ENCODE measurements at regions not wholly inside any gene's neighbourhood (a gene's known extent, or its start where the extent isn't known, plus 50 kb on each side); places are given as distances from the start of the nearest gene placed in this dataset.

GRCh38 chr7:112930787-112931186 lies 140.6 kb upstream of the TMEM168 start:
- TF ChIP-seq E2F1 (CRISPR knock-in tag; IDR thresholded peaks at IDR 0.05): no peak
- TF ChIP-seq FOXK1 (CRISPR knock-in tag; IDR thresholded peaks at IDR 0.05): no peak
- no peak for TF ChIP-seq AR (CRISPR knock-in tag; IDR thresholded peaks at IDR 0.05)
- no peak for TF ChIP-seq MLX (CRISPR knock-in tag; IDR thresholded peaks at IDR 0.05)
- TF ChIP-seq USF1 (CRISPR knock-in tag; IDR thresholded peaks at IDR 0.05): no peak
- no peak for TF ChIP-seq CTCF (IDR thresholded peaks at IDR 0.05)
- no peak for TF ChIP-seq ELF4 (CRISPR knock-in tag; IDR thresholded peaks at IDR 0.05; ENCODE audit: low read depth)
- no peak for TF ChIP-seq ZNF263 (CRISPR knock-in tag; IDR thresholded peaks at IDR 0.05; ENCODE audit: low read depth)

Measured in WTC11 (cell line).